ENCODE measurements at regions not wholly inside any gene's neighbourhood (a gene's known extent, or its start where the extent isn't known, plus 50 kb on each side); places are given as distances from the start of the nearest gene placed in this dataset.
A peak's percentile ranks its signal among the peaks of the same experiment; 100 is the strongest.

- ChIA-PET POLR2A (interaction anchor here (0.6 to 2.8 kb wide), 3 partner anchors 22 to 55 kb away, joined by 3 to 25 read pairs (median 13); partner anchors contain the start of genes PAIP2B and ZNF638), CTCF (interaction anchor here (0.8 to 2.8 kb wide), 8 partner anchors 9 to 233 kb away, joined by 3 to 21 read pairs (median 4); partner anchors contain the start of genes PAIP2B and ZNF638)
- TF ChIP-seq ZNF155 (tag by site-specific recombination; IDR thresholded peaks at IDR 0.05) = no peak
- no peak for TF ChIP-seq ZNF843 (tag by site-specific recombination; IDR thresholded peaks at IDR 0.05)
- no peak for TF ChIP-seq ZNF211 (tag by site-specific recombination; IDR thresholded peaks at IDR 0.05; ENCODE audit: low read depth)
- TF ChIP-seq ZNF366 (tag by site-specific recombination; conservative IDR thresholded peaks at IDR 0.05) = peak; percentile 84
- TF ChIP-seq SCRT2 (tag by site-specific recombination; IDR thresholded peaks at IDR 0.05) = no peak
- 0 out of 2 replicates have a peak, but pooled peaks have one; percentile 26 for TF ChIP-seq MZF1 (tag by site-specific recombination; IDR thresholded peaks at IDR 0.05; ENCODE audit: borderline replicate concordance)
- TF ChIP-seq ZNF221 (tag by site-specific recombination; IDR thresholded peaks at IDR 0.05; ENCODE audit: borderline replicate concordance) = no peak
- TF ChIP-seq ZNF837 (tag by site-specific recombination; IDR thresholded peaks at IDR 0.05) = no peak
- TF ChIP-seq ZNF138 (tag by site-specific recombination; IDR thresholded peaks at IDR 0.05; ENCODE audit: borderline replicate concordance) = no peak
- no peak for TF ChIP-seq TSHZ1 (tag by site-specific recombination; IDR thresholded peaks at IDR 0.05; ENCODE audit: borderline replicate concordance)
- no peak for TF ChIP-seq ZNF792 (tag by site-specific recombination; IDR thresholded peaks at IDR 0.05)
- no peak for TF ChIP-seq ZNF433 (tag by site-specific recombination; IDR thresholded peaks at IDR 0.05; ENCODE audit: low read depth)
- no peak for TF ChIP-seq BCL6B (tag by site-specific recombination; IDR thresholded peaks at IDR 0.05)
- peak; percentile 36; the same call in 1 of the 2 replicates for TF ChIP-seq PATZ1 (tag by site-specific recombination; IDR thresholded peaks at IDR 0.05)
- no peak for TF ChIP-seq ZNF423 (tag by site-specific recombination; IDR thresholded peaks at IDR 0.05)
- TF ChIP-seq, protein P1, sequence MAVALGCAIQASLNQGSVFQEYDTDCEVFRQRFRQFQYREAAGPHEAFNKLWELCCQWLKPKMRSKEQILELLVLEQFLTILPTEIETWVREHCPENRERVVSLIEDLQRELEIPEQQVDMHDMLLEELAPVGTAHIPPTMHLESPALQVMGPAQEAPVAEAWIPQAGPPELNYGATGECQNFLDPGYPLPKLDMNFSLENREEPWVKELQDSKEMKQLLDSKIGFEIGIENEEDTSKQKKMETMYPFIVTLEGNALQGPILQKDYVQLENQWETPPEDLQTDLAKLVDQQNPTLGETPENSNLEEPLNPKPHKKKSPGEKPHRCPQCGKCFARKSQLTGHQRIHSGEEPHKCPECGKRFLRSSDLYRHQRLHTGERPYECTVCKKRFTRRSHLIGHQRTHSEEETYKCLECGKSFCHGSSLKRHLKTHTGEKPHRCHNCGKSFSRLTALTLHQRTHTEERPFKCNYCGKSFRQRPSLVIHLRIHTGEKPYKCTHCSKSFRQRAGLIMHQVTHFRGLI (tag by site-specific recombination; IDR thresholded peaks at IDR 0.05) = no peak
- TF ChIP-seq ZBTB44 (tag by site-specific recombination; IDR thresholded peaks at IDR 0.05) = no peak
- no peak for TF ChIP-seq ZNF624 (tag by site-specific recombination; IDR thresholded peaks at IDR 0.05)
- no peak for TF ChIP-seq MYNN (tag by site-specific recombination; IDR thresholded peaks at IDR 0.05; ENCODE audit: borderline replicate concordance)
- no peak for TF ChIP-seq ZNF184 (tag by site-specific recombination; IDR thresholded peaks at IDR 0.05)
- TF ChIP-seq, protein P2, sequence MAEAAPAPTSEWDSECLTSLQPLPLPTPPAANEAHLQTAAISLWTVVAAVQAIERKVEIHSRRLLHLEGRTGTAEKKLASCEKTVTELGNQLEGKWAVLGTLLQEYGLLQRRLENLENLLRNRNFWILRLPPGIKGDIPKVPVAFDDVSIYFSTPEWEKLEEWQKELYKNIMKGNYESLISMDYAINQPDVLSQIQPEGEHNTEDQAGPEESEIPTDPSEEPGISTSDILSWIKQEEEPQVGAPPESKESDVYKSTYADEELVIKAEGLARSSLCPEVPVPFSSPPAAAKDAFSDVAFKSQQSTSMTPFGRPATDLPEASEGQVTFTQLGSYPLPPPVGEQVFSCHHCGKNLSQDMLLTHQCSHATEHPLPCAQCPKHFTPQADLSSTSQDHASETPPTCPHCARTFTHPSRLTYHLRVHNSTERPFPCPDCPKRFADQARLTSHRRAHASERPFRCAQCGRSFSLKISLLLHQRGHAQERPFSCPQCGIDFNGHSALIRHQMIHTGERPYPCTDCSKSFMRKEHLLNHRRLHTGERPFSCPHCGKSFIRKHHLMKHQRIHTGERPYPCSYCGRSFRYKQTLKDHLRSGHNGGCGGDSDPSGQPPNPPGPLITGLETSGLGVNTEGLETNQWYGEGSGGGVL (tag by site-specific recombination; IDR thresholded peaks at IDR 0.05) = no peak
- peak; percentile 94 for TF ChIP-seq ZNF341 (tag by site-specific recombination; IDR thresholded peaks at IDR 0.05; ENCODE audit: low read depth)
- TF ChIP-seq ZNF747 (tag by site-specific recombination; IDR thresholded peaks at IDR 0.05) = no peak
- TF ChIP-seq ZNF350 (tag by site-specific recombination; IDR thresholded peaks at IDR 0.05) = no peak
- no peak for TF ChIP-seq ZSCAN23 (tag by site-specific recombination; IDR thresholded peaks at IDR 0.05)
- TF ChIP-seq ZBTB1 (tag by site-specific recombination; IDR thresholded peaks at IDR 0.05) = no peak
These were observed 50.7 kb upstream of the PAIP2B start for GRCh38 chr2:71277536-71278103.

More at GRCh38 chr2:71277536-71278103, 50.7 kb upstream of the PAIP2B start:
- H3K4me1 ChIP-seq (ENCODE audit: control insufficient read depth, insufficient read depth, low read length) = peaks cover 10% of the 10 kb centered on the region
- H3K4me3 ChIP-seq (ENCODE audit: low read depth, low read length) = peak overlapping the region; percentile 72
- no peak overlapping the region for H3K27ac ChIP-seq (ENCODE audit: extremely low read depth, low read depth, low read length)
- H3K9me3 ChIP-seq (ENCODE audit: control insufficient read depth, insufficient read depth, low read depth, low read length) = no peaks in the 10 kb centered on the region
- no peaks in the 10 kb centered on the region for H3K36me3 ChIP-seq (ENCODE audit: control insufficient read depth in 2 of 2, insufficient read depth in 1 of 2, low read length in 2 of 2)
